ENCODE measurements at regions not wholly inside any gene's neighbourhood (a gene's known extent, or its start where the extent isn't known, plus 50 kb on each side); places are given as distances from the start of the nearest gene placed in this dataset.

GRCh38 chr4:60879135-60879701 is 320.9 kb upstream of the ADGRL3 start:
- WGBS, 5 donors: 60 to 77% (median 73%) methylated on average over 1 of the region's 1 CpG
- Histone ChIP-seq H3K27me3 (no peaks in the 10 kb centered on the region), H3K36me3 (no peaks in the 10 kb centered on the region), H3K4me3 (no peak overlapping the region), H3K27ac (no peak overlapping the region), H3K4me1 (no peaks in the 10 kb centered on the region), H3K9me3 (no peaks in the 10 kb centered on the region)
- TF ChIP-seq CTCF (IDR thresholded peaks at IDR 0.05) (no peak), EP300 (IDR thresholded peaks at IDR 0.05) (no peak), POLR2AphosphoS5 (IDR thresholded peaks at IDR 0.05) (no peak), POLR2A (IDR thresholded peaks at IDR 0.05) (no peak)
- intact Hi-C loops (cut with DNase I; ENCODE audit: low total_unique reads): no loop called here
- DNase-seq: no peak

GRCh38 chr4:60884587-60884986 is 315.5 kb upstream of the ADGRL3 start:
- peak in 1 of 2 donors; percentile 33 for DNase-seq
- H3K9me3 ChIP-seq: no peaks in the 10 kb centered on the region
- H3K4me1 ChIP-seq: no peaks in the 10 kb centered on the region
- no peaks in the 10 kb centered on the region for H3K36me3 ChIP-seq
- no peak for TF ChIP-seq POLR2A (IDR thresholded peaks at IDR 0.05)
- no peak for TF ChIP-seq POLR2AphosphoS5 (IDR thresholded peaks at IDR 0.05)
- no peak for TF ChIP-seq EP300 (IDR thresholded peaks at IDR 0.05)
- TF ChIP-seq CTCF (IDR thresholded peaks at IDR 0.05): no peak
- no peak overlapping the region for H3K4me3 ChIP-seq
- 28 to 55% (median 38%) methylated on average over 7 of the region's 7 CpGs for WGBS, 5 donors
- no peak overlapping the region for H3K27ac ChIP-seq
- H3K27me3 ChIP-seq: no peaks in the 10 kb centered on the region
- intact Hi-C loops (cut with DNase I; ENCODE audit: low total_unique reads): no loop called here

- H3K36me3 ChIP-seq: no peaks in the 10 kb centered on the region
- no peak overlapping the region for H3K27ac ChIP-seq
- DNase-seq: peak in 1 of 2 donors; percentile 60
- H3K4me1 ChIP-seq: no peaks in the 10 kb centered on the region
- TF ChIP-seq CTCF (IDR thresholded peaks at IDR 0.05) (no peak), POLR2A (IDR thresholded peaks at IDR 0.05) (no peak), POLR2AphosphoS5 (IDR thresholded peaks at IDR 0.05) (no peak), EP300 (IDR thresholded peaks at IDR 0.05) (no peak)
- no peaks in the 10 kb centered on the region for H3K27me3 ChIP-seq
- H3K4me3 ChIP-seq: no peak overlapping the region
- H3K9me3 ChIP-seq: no peaks in the 10 kb centered on the region
- 43 to 76% (median 66%) methylated on average over 2 of the region's 2 CpGs for WGBS, 5 donors
- intact Hi-C loops (cut with DNase I; ENCODE audit: low total_unique reads): no loop called here
Measured at GRCh38 chr4:60885011-60885410, 315.1 kb upstream of the ADGRL3 start.

- intact Hi-C loops (cut with DNase I; ENCODE audit: low total_unique reads): no loop called here
- Histone ChIP-seq H3K27me3 (no peaks in the 10 kb centered on the region), H3K9me3 (no peaks in the 10 kb centered on the region), H3K4me3 (no peak overlapping the region), H3K36me3 (no peaks in the 10 kb centered on the region), H3K27ac (no peak overlapping the region), H3K4me1 (no peaks in the 10 kb centered on the region)
- no peak for DNase-seq
- WGBS, 5 donors: 71 to 93% (median 82%) methylated on average over 2 of the region's 2 CpGs
- no peak for TF ChIP-seq POLR2A (IDR thresholded peaks at IDR 0.05)
- no peak for TF ChIP-seq EP300 (IDR thresholded peaks at IDR 0.05)
- TF ChIP-seq CTCF (IDR thresholded peaks at IDR 0.05): no peak
- TF ChIP-seq POLR2AphosphoS5 (IDR thresholded peaks at IDR 0.05): no peak
Measured at GRCh38 chr4:60890743-60891142, 309.4 kb upstream of the ADGRL3 start.
